SK-N-SH treated with all-trans-retinoic acid at 6 μM for 48 hours (cell line): ENCODE measurements at regions not wholly inside any gene's neighbourhood (a gene's known extent, or its start where the extent isn't known, plus 50 kb on each side); places are given as distances from the start of the nearest gene placed in this dataset.
"Not testable (repeated sequence)": the region's sequence is repeated elsewhere in the genome, so short reads cannot be mapped to it uniquely, and the experiment has no call there.

Experiments
- ATAC-seq: fragments of 200-7000 bp; cut with Tn5 transposase; 3 replicates; pipeline ENCODE4 v1.9.1; 2020; ENCODE audit warnings: mild to moderate bottlenecking, moderate library complexity
- ARNTL ChIP-seq: fragments of 450-650 bp; formaldehyde crosslinking; IDR thresholded peaks from 2 replicates; pipeline ENCODE4 v1.5.0; 2020; ENCODE audit warnings: low read depth, mild to moderate bottlenecking, moderate library complexity, borderline replicate concordance
- BACH2 ChIP-seq: fragments of 250-450 bp; sonication (Bioruptor Pico); IDR thresholded peaks from 2 replicates; pipeline ENCODE4 v1.9.0; 2021; ENCODE audit warnings: mild to moderate bottlenecking, borderline replicate concordance
- CREB5 ChIP-seq: fragments of 250-450 bp; sonication (Bioruptor Pico); IDR thresholded peaks from 2 replicates; pipeline ENCODE4 v1.5.1; 2020; ENCODE audit warnings: low read depth, mild to moderate bottlenecking, moderate library complexity
- CSDC2 ChIP-seq: fragments of 250-450 bp; sonication (Bioruptor Pico); IDR thresholded peaks from 2 replicates; pipeline ENCODE4 v1.5.0; 2020; ENCODE audit warnings: mild to moderate bottlenecking, moderate library complexity
- ESRRG ChIP-seq: fragments of 250-450 bp; sonication (Bioruptor Pico); IDR thresholded peaks from 2 replicates; pipeline ENCODE4 v1.6.1; 2021; ENCODE audit warnings: mild to moderate bottlenecking
- GLIS3 ChIP-seq: fragments of 250-450 bp; sonication (Bioruptor Pico); IDR thresholded peaks from 2 replicates; pipeline ENCODE4 v1.5.0; 2020; ENCODE audit warnings: mild to moderate bottlenecking, moderate library complexity
- ISL1 ChIP-seq: fragments of 250-450 bp; sonication (Bioruptor Pico); IDR thresholded peaks from 2 replicates; pipeline ENCODE4 v2.1.2; 2022; ENCODE audit warnings: mild to moderate bottlenecking, moderate library complexity
- OSR1 ChIP-seq: fragments of 250-450 bp; sonication (Bioruptor Pico); IDR thresholded peaks from 2 replicates; pipeline ENCODE4 v1.8.0; 2022; ENCODE audit warnings: moderate library complexity, mild to moderate bottlenecking, inconsistent platforms
- POU6F1 ChIP-seq: fragments of 250-450 bp; sonication (Bioruptor Pico); IDR thresholded peaks from 2 replicates; pipeline ENCODE4 v1.8.0; 2021; ENCODE audit warnings: low read depth, mild to moderate bottlenecking, moderate library complexity, borderline replicate concordance
- PPARA ChIP-seq: fragments of 250-450 bp; sonication (Bioruptor Pico); IDR thresholded peaks from 2 replicates; pipeline ENCODE4 v1.5.0; 2020; ENCODE audit warnings: mild to moderate bottlenecking, borderline replicate concordance
- RARB ChIP-seq: fragments of 250-450 bp; sonication (Bioruptor Pico); IDR thresholded peaks from 2 replicates; pipeline ENCODE4 v1.8.0; 2021; ENCODE audit warnings: mild to moderate bottlenecking, moderate library complexity
- SNAI2 ChIP-seq: fragments of 250-450 bp; sonication (Bioruptor Pico); IDR thresholded peaks from 2 replicates; pipeline ENCODE4 v1.5.0; 2020; ENCODE audit warnings: mild to moderate bottlenecking, moderate library complexity
- TCF4 ChIP-seq: fragments of 250-450 bp; sonication (Bioruptor Pico); IDR thresholded peaks from 2 replicates; pipeline ENCODE4 v1.8.0; 2021; ENCODE audit warnings: mild to moderate bottlenecking, moderate library complexity, borderline replicate concordance
- TOX ChIP-seq: fragments of 250-450 bp; sonication (Bioruptor Pico); IDR thresholded peaks from 2 replicates; pipeline ENCODE4 v1.8.0; 2021; ENCODE audit warnings: mild to moderate bottlenecking, moderate library complexity, borderline replicate concordance
- TSHZ2 ChIP-seq: fragments of 250-450 bp; sonication (Bioruptor Pico); IDR thresholded peaks from 2 replicates; pipeline ENCODE4 v1.5.0; 2020; ENCODE audit warnings: mild to moderate bottlenecking, moderate library complexity
- ZC3H10 ChIP-seq: fragments of 250-450 bp; sonication (Bioruptor Pico); IDR thresholded peaks from 2 replicates; pipeline ENCODE4 v1.5.1; 2021; ENCODE audit warnings: mild to moderate bottlenecking, moderate library complexity
- ZFP3 ChIP-seq: fragments of 250-450 bp; sonication (Bioruptor Pico); IDR thresholded peaks from 2 replicates; pipeline ENCODE4 v1.5.0; 2020; ENCODE audit warnings: mild to moderate bottlenecking, moderate library complexity
- ZNF565 ChIP-seq: fragments of 450-650 bp; formaldehyde crosslinking; conservative IDR thresholded peaks from 2 replicates; pipeline ENCODE4 v1.5.0; 2020; ENCODE audit warnings: low read depth, mild to moderate bottlenecking, moderate library complexity
- ZNF70 ChIP-seq: fragments of 450-650 bp; formaldehyde crosslinking; IDR thresholded peaks from 2 replicates; pipeline ENCODE4 v1.5.0; 2020; ENCODE audit warnings: mild to moderate bottlenecking, moderate library complexity
- ZNF8 ChIP-seq: fragments of 450-650 bp; formaldehyde crosslinking; IDR thresholded peaks from 2 replicates; pipeline ENCODE4 v1.5.0; 2020; ENCODE audit warnings: mild to moderate bottlenecking, moderate library complexity
- TF ChIP-seq, protein P1 (sequence below): fragments of 250-450 bp; sonication (Bioruptor Pico); IDR thresholded peaks from 2 replicates; pipeline ENCODE4 v1.5.1; 2021; ENCODE audit warnings: mild to moderate bottlenecking, moderate library complexity
- TF ChIP-seq, protein P2 (sequence below): fragments of 250-450 bp; sonication (Bioruptor Pico); IDR thresholded peaks from 2 replicates; pipeline ENCODE4 v1.8.0; 2020; ENCODE audit warnings: mild to moderate bottlenecking, moderate library complexity, borderline replicate concordance

DNA sequence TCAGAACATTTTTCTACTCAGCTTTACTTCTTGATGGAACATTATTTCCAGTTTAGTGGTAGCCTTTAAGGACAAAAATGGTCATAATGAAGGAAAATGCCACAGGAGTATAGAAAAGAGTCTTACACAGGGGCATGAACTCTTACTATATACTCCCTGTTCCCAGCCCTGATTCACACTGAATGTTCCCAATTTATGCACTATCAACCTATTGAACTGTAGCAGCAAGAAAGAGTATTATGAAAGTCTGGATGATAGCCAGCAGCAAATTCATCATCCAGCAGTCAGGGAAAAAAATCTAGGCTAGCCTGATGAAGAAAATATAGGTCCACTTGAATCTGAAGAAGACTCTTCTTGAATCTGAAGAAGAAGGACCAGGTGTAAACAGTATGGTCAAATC, 1170.3 kb upstream of the CHAC2 start:
- no peak for ATAC-seq
- TF ChIP-seq GLIS3, result no peak
- no peak for TF ChIP-seq POU6F1
- TF ChIP-seq TOX (CRISPR knock-in tag), result no peak
- no peak for TF ChIP-seq ZNF565 (CRISPR knock-in tag)
- TF ChIP-seq SNAI2, result no peak
- no peak for TF ChIP-seq ZC3H10 (CRISPR knock-in tag)
- TF ChIP-seq, protein P1, sequence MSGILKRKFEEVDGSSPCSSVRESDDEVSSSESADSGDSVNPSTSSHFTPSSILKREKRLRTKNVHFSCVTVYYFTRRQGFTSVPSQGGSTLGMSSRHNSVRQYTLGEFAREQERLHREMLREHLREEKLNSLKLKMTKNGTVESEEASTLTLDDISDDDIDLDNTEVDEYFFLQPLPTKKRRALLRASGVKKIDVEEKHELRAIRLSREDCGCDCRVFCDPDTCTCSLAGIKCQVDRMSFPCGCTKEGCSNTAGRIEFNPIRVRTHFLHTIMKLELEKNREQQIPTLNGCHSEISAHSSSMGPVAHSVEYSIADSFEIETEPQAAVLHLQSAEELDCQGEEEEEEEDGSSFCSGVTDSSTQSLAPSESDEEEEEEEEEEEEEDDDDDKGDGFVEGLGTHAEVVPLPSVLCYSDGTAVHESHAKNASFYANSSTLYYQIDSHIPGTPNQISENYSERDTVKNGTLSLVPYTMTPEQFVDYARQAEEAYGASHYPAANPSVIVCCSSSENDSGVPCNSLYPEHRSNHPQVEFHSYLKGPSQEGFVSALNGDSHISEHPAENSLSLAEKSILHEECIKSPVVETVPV (CRISPR knock-in tag), result no peak
- no peak for TF ChIP-seq CREB5 (CRISPR knock-in tag)
- TF ChIP-seq RARB (CRISPR knock-in tag), result no peak
- TF ChIP-seq OSR1 (CRISPR knock-in tag), result no peak
- no peak for TF ChIP-seq ESRRG (CRISPR knock-in tag)
- no peak for TF ChIP-seq TSHZ2 (CRISPR knock-in tag)
- no peak for TF ChIP-seq ZNF8
- no peak for TF ChIP-seq ZNF70
- no peak for TF ChIP-seq ISL1
- TF ChIP-seq PPARA (CRISPR knock-in tag), result no peak
- TF ChIP-seq, all 23 proteins: peak for 0

- TF ChIP-seq ISL1, result no peak
- TF ChIP-seq TOX (CRISPR knock-in tag), result no peak
- TF ChIP-seq PPARA (CRISPR knock-in tag), result no peak
- no peak for TF ChIP-seq SNAI2
- no peak for TF ChIP-seq ZNF70
- ATAC-seq, result no peak
Measured at GRCh38 chr2:52594026-52594425, 1173.6 kb upstream of the CHAC2 start.

DNA sequence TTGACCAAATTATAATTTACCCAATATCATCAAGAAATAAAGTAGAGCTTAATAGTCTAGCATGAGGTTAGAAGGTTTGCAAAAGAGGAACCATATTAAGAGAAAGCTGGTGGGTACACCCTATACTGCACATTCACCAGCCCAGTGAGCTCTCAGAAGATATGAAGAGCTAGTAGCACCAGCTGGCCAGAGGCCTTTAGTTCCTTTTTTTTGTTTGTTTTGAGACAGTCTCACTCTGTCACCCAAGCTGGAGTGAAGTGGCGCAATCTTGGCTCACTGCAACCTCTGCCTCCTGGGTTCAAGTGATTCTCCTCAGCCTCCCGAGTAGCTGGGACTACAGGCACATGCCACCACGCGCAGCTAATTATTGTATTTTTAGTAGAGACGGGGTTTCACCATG, 1183.5 kb upstream of the CHAC2 start:
- not testable (repeated sequence) for ATAC-seq

GRCh38 chr2:52572469-52572894, 1195.1 kb upstream of the CHAC2 start:
- ATAC-seq, result no peak
- TF ChIP-seq TOX (CRISPR knock-in tag), result no peak
- TF ChIP-seq ZNF8, result no peak

- ATAC-seq, result no peak
- no peak for TF ChIP-seq OSR1 (CRISPR knock-in tag)
- no peak for TF ChIP-seq ZC3H10 (CRISPR knock-in tag)
- no peak for TF ChIP-seq BACH2 (CRISPR knock-in tag)
- TF ChIP-seq SNAI2, result no peak
- TF ChIP-seq ESRRG (CRISPR knock-in tag), result no peak
- TF ChIP-seq, protein P2, sequence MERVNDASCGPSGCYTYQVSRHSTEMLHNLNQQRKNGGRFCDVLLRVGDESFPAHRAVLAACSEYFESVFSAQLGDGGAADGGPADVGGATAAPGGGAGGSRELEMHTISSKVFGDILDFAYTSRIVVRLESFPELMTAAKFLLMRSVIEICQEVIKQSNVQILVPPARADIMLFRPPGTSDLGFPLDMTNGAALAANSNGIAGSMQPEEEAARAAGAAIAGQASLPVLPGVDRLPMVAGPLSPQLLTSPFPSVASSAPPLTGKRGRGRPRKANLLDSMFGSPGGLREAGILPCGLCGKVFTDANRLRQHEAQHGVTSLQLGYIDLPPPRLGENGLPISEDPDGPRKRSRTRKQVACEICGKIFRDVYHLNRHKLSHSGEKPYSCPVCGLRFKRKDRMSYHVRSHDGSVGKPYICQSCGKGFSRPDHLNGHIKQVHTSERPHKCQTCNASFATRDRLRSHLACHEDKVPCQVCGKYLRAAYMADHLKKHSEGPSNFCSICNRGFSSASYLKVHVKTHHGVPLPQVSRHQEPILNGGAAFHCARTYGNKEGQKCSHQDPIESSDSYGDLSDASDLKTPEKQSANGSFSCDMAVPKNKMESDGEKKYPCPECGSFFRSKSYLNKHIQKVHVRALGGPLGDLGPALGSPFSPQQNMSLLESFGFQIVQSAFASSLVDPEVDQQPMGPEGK (CRISPR knock-in tag), result no peak
- TF ChIP-seq ZNF8, result no peak
- no peak for TF ChIP-seq ZNF70
- no peak for TF ChIP-seq ZFP3
- TF ChIP-seq GLIS3, result no peak
- no peak for TF ChIP-seq TCF4
- TF ChIP-seq ISL1, result no peak
- no peak for TF ChIP-seq RARB (CRISPR knock-in tag)
- TF ChIP-seq, protein P1 (CRISPR knock-in tag), result no peak
- no peak for TF ChIP-seq ARNTL (CRISPR knock-in tag)
- TF ChIP-seq CSDC2 (CRISPR knock-in tag), result no peak
Measured at GRCh38 chr2:52571380-52572347, 1195.9 kb upstream of the CHAC2 start.
